DOHH2 (cell line): ENCODE measurements at regions not wholly inside any gene's neighbourhood (a gene's known extent, or its start where the extent isn't known, plus 50 kb on each side); places are given as distances from the start of the nearest gene placed in this dataset.

ENCODE experiments used
- CTCF ChIP-seq: fragments of 200-600 bp; sonication (generic); IDR thresholded peaks from one replicate; pipeline ENCODE4 v1.5.1; 2014; ENCODE audit warnings: antibody characterized with exemption, mild to moderate bottlenecking, low read depth, low read length; ENCODE audit not compliant: poor library complexity, severe bottlenecking
- EZH2phosphoT487 ChIP-seq: fragments of 200-600 bp; sonication (generic); IDR thresholded peaks from 2 replicates; pipeline ENCODE4 v1.6.1; 2017; ENCODE audit warnings: borderline replicate concordance, mild to moderate bottlenecking, antibody characterized with exemption, low read length, moderate library complexity, mixed read lengths

DNA sequence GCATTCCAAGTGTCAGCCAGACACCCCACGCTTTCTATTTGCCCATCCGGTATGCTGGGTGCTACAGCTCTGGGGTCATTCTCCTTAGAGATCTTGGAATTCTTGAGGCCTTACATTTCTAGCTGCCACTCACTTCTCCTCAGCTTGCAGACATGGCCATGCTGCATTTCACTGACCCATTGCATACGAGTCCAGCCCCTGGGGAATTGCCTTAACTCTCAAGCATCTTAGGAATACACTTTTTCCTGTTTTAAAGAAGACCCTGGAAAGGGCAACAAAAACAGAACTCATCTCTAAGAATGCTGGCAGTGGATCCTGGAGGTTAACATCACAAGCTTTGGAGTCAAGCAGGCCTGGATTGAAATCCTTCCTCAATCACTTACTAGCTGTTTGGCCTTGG, 122.0 kb upstream of the LNX1 start:
- no peak for TF ChIP-seq CTCF
- TF ChIP-seq EZH2phosphoT487, result no peak
